Fibroblast of villous mesenchyme (primary cell): ENCODE measurements at regions not wholly inside any gene's neighbourhood (a gene's known extent, or its start where the extent isn't known, plus 50 kb on each side); places are given as distances from the start of the nearest gene placed in this dataset.
A peak's percentile ranks its signal among the peaks of the same experiment; 100 is the strongest.

Source experiments
- DNase-seq: peaks from one replicate; pipeline ENCODE4 v3.0.0-alpha.2; 2010; ENCODE audit warnings: low read depth
- H3K4me3 ChIP-seq: 2 replicates; pipeline ENCODE4 v1.5.1; 2011; ENCODE audit warnings: low read depth, mild to moderate bottlenecking, low read length
- TF ChIP-seq, protein P1 (sequence below): IDR thresholded peaks from 2 replicates; pipeline ENCODE4 v1.5.1; 2012; ENCODE audit warnings: low read depth, mild to moderate bottlenecking, low read length; ENCODE audit not compliant: insufficient read depth

DNA sequence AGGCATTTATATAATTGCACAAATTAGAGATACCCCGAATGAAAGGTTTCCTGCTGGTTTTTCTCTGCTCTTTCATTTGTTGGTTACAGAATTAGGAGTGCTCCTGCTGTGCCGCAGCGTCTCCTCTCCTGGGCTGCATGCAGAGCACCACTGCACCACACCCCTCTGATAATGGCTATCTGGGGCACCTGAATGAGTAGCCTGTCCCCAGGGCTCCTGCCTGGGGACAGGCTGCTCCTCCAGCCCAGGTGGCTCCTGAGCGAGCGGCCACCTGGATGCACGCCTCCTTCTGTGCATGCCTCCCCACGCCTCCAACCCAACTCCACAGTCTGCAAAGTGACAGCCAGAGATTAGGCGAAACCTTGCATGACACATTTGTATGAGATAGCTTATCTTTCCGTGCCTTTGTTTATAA, 242.6 kb upstream of the FZD8 start:
- no peak for DNase-seq
- no peak overlapping the region for H3K4me3 ChIP-seq
- TF ChIP-seq, protein P1, sequence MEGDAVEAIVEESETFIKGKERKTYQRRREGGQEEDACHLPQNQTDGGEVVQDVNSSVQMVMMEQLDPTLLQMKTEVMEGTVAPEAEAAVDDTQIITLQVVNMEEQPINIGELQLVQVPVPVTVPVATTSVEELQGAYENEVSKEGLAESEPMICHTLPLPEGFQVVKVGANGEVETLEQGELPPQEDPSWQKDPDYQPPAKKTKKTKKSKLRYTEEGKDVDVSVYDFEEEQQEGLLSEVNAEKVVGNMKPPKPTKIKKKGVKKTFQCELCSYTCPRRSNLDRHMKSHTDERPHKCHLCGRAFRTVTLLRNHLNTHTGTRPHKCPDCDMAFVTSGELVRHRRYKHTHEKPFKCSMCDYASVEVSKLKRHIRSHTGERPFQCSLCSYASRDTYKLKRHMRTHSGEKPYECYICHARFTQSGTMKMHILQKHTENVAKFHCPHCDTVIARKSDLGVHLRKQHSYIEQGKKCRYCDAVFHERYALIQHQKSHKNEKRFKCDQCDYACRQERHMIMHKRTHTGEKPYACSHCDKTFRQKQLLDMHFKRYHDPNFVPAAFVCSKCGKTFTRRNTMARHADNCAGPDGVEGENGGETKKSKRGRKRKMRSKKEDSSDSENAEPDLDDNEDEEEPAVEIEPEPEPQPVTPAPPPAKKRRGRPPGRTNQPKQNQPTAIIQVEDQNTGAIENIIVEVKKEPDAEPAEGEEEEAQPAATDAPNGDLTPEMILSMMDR, result no peak

DNA sequence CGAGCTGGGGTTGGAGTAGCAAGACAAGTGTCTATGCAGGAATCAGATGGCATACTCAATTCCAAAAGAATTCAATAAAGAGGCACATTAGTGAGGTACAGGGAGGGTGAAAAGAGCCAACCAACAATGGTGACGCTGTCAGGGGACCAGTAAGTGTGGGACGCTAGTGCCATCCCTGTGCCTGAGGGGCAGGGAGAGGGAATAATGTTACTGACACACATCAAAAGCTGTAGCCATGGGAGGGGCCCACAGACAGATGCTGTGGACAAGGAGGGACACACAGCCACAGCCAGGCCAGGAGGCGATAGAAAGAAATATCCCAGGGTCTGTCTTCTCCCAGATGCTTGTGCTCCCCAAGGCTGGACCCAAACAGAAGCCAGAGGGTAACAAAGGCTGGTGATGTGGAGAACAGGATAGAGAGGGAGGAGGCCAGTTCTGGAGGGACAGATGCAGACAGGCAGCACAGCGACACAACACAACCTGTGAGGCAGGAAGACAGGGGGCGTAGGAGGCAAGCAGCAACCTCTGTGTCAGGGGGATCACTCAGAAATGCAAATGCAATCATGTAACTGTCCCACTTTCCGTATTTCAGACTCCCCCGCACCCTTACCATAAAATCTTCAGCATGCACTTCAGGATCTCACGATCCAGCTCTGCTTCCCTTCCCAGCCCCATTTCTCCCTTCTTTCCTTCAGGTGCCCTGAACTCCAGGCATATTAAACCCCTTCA, 240.5 kb upstream of the FZD8 start:
- TF ChIP-seq, protein P1, result peak; percentile 24
- DNase-seq, result no peak

DNA sequence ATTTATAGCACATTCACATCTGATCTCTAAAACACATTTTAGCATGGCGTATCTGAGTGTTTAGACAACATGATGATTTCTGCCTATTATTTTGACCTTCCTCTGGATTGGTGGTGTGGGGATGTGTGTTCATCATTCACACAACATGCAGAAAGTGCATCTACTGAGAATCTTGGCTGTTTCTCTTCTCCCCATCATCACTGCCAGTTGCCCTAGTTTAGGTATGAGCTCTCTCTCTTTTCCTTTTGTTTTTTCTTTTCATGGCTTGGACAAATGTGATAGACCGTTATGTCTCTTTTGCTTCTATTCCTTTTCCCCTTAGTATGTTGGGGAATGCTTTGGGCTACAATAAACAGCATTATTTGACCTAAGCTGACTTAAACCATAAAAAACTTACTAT, 239.2 kb upstream of the FZD8 start:
- no peak overlapping the region for H3K4me3 ChIP-seq
- TF ChIP-seq, protein P1, result no peak
- DNase-seq, result no peak

More for the DNA sequence above, 240.5 kb upstream of the FZD8 start:
- H3K4me3 ChIP-seq, result no peak overlapping the region

DNA sequence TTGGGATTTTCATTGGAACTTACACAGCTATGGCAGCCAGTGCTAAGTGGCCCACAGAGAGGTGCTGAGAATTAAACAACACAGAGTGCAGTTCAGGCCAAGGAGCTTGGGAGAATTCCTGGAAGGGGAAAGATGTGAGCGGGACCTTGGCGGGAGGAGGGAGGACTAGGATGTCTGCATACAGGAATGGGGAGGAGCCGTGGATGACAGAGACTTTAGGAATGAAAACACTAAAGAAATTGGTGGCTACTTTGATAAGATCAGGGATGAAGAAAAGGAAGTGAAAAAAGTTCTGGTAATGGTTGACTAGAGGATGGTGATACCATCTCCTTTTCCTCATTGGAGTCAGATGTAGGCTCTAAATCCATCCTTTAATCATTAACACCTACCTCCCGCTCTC, 234.2 kb upstream of the FZD8 start:
- TF ChIP-seq, protein P1, result no peak
- DNase-seq, result peak; percentile 86
- no peak overlapping the region for H3K4me3 ChIP-seq

DNA sequence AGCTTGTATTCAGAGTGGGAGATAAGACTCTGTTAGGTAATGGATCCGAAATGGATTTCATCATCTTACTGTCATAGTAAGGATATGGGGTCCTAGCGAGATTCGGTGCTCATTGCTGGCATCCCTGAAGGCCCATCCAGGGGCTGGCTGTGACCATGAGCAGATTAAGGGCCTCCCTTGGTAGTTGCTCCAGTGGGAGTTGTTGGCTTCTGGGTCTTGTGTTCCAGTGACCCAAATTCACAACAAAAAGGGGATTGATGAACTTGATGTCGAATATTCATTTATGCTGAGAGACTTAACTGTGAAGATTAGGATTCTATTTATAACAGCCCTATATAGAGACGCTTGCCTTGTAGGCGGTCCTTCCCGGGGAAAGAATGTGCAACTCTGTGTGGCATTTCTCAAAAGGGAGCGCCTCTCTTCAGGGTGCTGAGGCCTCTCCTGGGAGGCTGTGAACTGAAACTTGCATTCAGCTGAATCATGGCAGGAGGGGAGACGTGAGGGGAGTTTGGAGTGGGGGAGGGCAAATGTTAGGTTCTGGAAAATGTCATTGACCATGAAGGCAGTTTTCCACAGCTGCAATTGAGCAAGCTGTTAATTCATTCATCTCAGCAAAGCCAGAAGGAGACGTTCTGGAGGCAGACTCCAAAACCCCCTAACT, 233.1 kb upstream of the FZD8 start:
- DNase-seq, result peak; percentile 95
- TF ChIP-seq, protein P1, result no peak
- H3K4me3 ChIP-seq, result no peak overlapping the region

DNA sequence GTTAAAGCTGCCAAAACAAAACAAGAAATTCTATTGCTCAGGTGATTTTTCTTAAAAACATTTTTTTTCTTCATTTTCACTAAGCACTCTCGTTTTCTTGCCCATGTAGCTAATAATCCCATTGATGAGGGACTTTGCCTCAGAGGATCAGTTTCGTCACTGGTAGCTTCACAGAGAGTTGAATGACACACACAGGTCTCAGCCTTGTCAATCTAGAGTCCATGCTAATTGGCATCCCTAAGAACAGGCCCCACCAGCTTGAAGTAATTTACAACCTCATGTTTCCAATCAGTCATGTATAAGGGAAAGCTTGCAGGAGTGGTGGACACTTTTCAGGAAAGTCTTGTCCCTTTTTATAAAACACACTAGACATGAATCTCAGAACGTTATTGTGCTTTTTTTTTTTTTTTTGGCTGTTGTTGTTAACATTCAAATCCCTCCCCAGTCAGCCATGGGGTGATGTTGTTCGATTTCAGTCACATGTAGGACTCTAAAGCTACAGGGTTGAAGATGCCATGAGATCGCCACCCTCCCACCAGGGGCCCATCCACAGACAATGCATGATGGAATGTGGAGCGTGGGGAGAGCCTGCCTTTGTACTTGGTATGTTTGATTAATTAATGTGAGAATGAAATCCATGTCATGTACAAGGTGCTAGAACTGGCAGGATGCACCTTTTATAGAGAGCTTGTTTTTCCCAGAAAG, 232.4 kb upstream of the FZD8 start:
- no peak overlapping the region for H3K4me3 ChIP-seq
- TF ChIP-seq, protein P1, result no peak
- no peak for DNase-seq
